Kidney (tissue), 13 donors: ENCODE measurements at regions not wholly inside any gene's neighbourhood (a gene's known extent, or its start where the extent isn't known, plus 50 kb on each side); places are given as distances from the start of the nearest gene placed in this dataset.

Source experiments
- DNase-seq, 5 donors: peaks; one replicate each; pipeline ENCODE4 v3.0.0-alpha.2; 2013 to 2020
- FAIRE-seq: peaks from 2 replicates; lab custom pipeline; 2012; peaks lifted over from hg19 to GRCh38; lab: Jason Lieb, UNC
- H3K27ac ChIP-seq, 2 donors: one replicate each; pipeline ENCODE4 v1.7.0; 2013; ENCODE audit warnings: low read depth in 2 of 2, low read length in 2 of 2, inconsistent platforms in 1 of 2
- H3K27me3 ChIP-seq: one replicate; pipeline ENCODE4 v1.7.1; 2013; ENCODE audit warnings: low read length, inconsistent platforms; ENCODE audit not compliant: control insufficient read depth, insufficient read depth
- H3K36me3 ChIP-seq, 3 donors: one replicate each; pipeline versions ENCODE4 v1.7.0 to v1.7.1; 2013; ENCODE audit warnings: low read length in 3 of 3, control low read depth in 1 of 3, inconsistent platforms in 1 of 3; ENCODE audit not compliant: insufficient read depth in 3 of 3, control insufficient read depth in 2 of 3
- H3K4me1 ChIP-seq, 3 donors: one replicate each; pipeline versions ENCODE4 v1.7.0 to v1.7.1; 2013; ENCODE audit warnings: low read length in 3 of 3, inconsistent platforms in 1 of 3, low read depth in 1 of 3; ENCODE audit not compliant: control insufficient read depth in 2 of 3, insufficient read depth in 2 of 3
- H3K4me3 ChIP-seq, 3 donors: one replicate each; pipeline versions ENCODE4 v1.7.0 to v1.8.1; 2013; ENCODE audit warnings: low read length in 3 of 3, control low read depth in 1 of 3, inconsistent platforms in 1 of 3
- H3K9ac ChIP-seq, 3 donors: one replicate each; pipeline versions ENCODE4 v1.7.0 to v1.7.1; 2013; ENCODE audit warnings: low read length in 3 of 3, control low read depth in 1 of 3, inconsistent platforms in 1 of 3
- H3K9me3 ChIP-seq, 3 donors: one replicate each; pipeline versions ENCODE4 v1.7.0 to v1.7.1; 2013; ENCODE audit warnings: low read length in 3 of 3, control low read depth in 1 of 3, inconsistent platforms in 1 of 3; ENCODE audit not compliant: control insufficient read depth in 2 of 3, insufficient read depth in 1 of 3
- intact Hi-C: fragments of 100-400 bp; cut with DNase I; formaldehyde crosslinking; loops from one replicate; pipeline ENCODE4 v1.11.1; 2022
- TF ChIP-seq, protein P1 (sequence below): IDR thresholded peaks from 3 replicates; pipeline ENCODE4 v1.5.1; 2012; ENCODE audit warnings: mild to moderate bottlenecking, moderate library complexity, borderline replicate concordance; ENCODE audit not compliant: insufficient read depth; ENCODE audit errors: extremely low read depth
- donor health status: control.
- donor health status: control.
- donor health status: control.
- donor health status: control.
- donor health status: control.
- donor health status: DM: yes; HTN: yes; CAD: no.
- donor health status: Normal renal cell carcinoma (clear cell type).

DNA sequence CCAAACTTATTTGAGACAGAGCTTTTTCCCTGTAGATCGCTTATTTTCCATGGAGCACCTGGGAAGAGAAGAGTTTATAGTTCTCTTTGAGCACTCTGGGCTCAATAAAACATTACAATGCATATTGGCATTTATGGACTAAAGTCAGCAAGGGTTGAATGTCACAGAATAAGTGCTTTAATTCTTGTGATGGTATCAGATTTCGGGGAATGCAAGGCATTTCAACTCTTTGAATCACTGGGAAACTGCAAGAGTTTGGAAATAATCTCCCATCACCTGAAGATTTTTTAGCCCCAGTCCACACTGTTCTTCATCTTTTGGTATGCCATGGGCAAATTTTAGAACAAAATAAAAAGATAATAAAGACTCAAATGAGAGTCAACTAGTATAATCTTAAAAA, 111.5 kb upstream of the WDFY3 start:
- Histone ChIP-seq H3K4me3 (no peak overlapping the region), H3K9ac (no peak overlapping the region), H3K27me3 (no peaks in the 10 kb centered on the region), H3K36me3 (no peaks in the 10 kb centered on the region), H3K27ac (no peak overlapping the region), H3K4me1 (no peaks in the 10 kb centered on the region), H3K9me3 (no peaks in the 10 kb centered on the region)
- no peak for FAIRE-seq
- intact Hi-C loops, result no loop called here
- TF ChIP-seq, protein P1, sequence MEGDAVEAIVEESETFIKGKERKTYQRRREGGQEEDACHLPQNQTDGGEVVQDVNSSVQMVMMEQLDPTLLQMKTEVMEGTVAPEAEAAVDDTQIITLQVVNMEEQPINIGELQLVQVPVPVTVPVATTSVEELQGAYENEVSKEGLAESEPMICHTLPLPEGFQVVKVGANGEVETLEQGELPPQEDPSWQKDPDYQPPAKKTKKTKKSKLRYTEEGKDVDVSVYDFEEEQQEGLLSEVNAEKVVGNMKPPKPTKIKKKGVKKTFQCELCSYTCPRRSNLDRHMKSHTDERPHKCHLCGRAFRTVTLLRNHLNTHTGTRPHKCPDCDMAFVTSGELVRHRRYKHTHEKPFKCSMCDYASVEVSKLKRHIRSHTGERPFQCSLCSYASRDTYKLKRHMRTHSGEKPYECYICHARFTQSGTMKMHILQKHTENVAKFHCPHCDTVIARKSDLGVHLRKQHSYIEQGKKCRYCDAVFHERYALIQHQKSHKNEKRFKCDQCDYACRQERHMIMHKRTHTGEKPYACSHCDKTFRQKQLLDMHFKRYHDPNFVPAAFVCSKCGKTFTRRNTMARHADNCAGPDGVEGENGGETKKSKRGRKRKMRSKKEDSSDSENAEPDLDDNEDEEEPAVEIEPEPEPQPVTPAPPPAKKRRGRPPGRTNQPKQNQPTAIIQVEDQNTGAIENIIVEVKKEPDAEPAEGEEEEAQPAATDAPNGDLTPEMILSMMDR, result no peak
- DNase-seq, result no peak

DNA sequence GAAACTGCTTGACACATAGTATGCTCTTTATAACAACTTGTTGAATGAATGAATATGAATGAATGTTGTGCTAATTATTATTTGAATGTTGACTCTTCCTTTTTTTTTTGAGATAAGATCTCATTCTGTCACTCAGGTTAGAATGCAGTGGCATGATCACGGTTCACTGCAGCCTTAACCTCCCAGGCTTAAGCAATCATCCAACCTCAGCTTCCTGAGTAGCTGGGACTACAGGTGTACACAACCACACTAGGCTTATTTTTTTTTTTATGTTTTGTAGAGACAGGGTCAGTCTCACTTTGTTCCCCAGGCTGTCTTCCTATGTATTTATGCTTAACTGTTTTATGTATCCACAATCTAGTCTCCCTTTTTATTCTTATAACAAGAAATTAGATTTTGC, 114.7 kb upstream of the WDFY3 start:
- intact Hi-C loops, result no loop called here
- no peak for DNase-seq
- Histone ChIP-seq H3K27me3 (no peaks in the 10 kb centered on the region), H3K27ac (no peak overlapping the region), H3K4me1 (no peaks in the 10 kb centered on the region), H3K9ac (no peak overlapping the region), H3K9me3 (no peaks in the 10 kb centered on the region), H3K36me3 (no peaks in the 10 kb centered on the region), H3K4me3 (no peak overlapping the region)
- TF ChIP-seq, protein P1, result no peak
- no peak for FAIRE-seq

DNA sequence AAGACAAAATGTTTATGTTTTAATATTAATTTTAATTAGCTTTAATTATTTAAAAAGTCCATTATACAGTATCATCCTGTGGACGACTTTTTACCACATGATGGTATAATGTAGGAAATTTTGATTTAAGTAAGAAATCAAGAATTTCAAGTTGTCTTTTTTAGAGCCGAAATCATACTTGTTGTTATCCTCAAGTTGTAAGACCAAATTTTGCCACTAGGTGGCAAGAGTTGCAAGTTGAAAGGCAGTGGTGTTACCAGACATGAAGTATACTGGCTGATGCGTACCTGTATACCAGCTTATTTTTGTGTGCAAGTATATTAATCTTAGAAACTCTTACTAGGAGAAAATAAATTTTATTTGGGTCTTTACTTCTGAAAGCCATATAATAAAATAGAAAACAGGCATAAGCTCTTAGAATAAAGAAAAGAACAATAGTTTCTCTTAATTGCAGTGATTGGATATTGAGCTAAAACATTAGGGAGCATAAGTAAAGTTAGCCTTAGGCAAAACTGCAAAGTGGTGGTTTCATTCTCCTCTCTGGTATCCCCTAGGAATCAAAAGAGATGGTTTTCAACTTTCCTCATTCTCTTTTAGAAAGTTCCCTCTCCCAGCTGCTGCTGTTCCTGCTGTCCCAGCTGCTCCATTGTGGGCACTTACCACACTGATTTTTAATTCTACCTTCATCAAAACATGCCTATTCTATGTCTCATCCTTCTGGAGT, 118.0 kb upstream of the WDFY3 start:
- intact Hi-C loops, result no loop called here
- H3K27me3 ChIP-seq, result no peaks in the 10 kb centered on the region
- H3K36me3 ChIP-seq, result no peaks in the 10 kb centered on the region
- no peaks in the 10 kb centered on the region for H3K4me1 ChIP-seq
- no peak overlapping the region for H3K4me3 ChIP-seq
- TF ChIP-seq, protein P1, result peak; percentile 59
- FAIRE-seq, result peak; percentile 95
- peak in 3 of 5 donors; percentile 18 to 89 (median 75) for DNase-seq
- H3K9me3 ChIP-seq, result no peaks in the 10 kb centered on the region
- H3K9ac ChIP-seq, result no peak overlapping the region
- no peak overlapping the region for H3K27ac ChIP-seq
